Sigmoid colon (tissue), 4 donors: ENCODE measurements at regions not wholly inside any gene's neighbourhood (a gene's known extent, or its start where the extent isn't known, plus 50 kb on each side); places are given as distances from the start of the nearest gene placed in this dataset.

Experiments used
- CTCF ChIP-seq, 4 experiments: fragments of 450-650 bp in 3 of 4; fragments of 200-600 bp in 1 of 4; IDR thresholded peaks; one replicate each; pipeline ENCODE4 v1.5.1; 2016 to 2019; ENCODE audit warnings: antibody characterized with exemption in 4 of 4, mild to moderate bottlenecking in 3 of 4, moderate library complexity in 2 of 4
- EP300 ChIP-seq, 4 donors: sonication (generic); formaldehyde crosslinking; IDR thresholded peaks; one replicate each; pipeline ENCODE4 v1.6.1; 2017; ENCODE audit warnings: antibody characterized with exemption in 4 of 4
- POLR2A ChIP-seq, 2 donors: fragments of 450-650 bp; IDR thresholded peaks; one replicate each; pipeline ENCODE4 v1.6.1; 2016; ENCODE audit warnings: antibody characterized with exemption in 2 of 2, mild to moderate bottlenecking in 2 of 2, moderate library complexity in 2 of 2

DNA sequence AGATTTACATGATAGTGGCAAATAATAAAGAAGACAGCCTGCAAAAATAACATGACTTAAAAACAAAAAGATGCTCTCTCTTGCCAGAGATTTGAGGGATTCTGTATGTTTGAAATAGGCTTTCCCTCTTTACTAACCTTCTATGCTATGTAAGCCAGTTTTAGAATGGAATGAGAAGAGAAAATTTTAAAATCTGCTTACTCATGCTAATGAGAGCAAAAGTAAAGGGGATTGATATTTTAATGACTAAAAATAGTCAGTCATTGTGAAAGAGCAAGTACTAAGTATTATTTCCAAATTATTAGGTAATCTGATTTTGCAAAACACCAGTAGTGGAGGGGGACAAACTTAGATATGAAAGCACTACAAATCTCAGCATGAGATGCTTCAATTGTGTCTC, 563.3 kb upstream of the ADGRB3 start:
- TF ChIP-seq EP300 (IDR thresholded peaks at IDR 0.05) (no peak), CTCF (IDR thresholded peaks at IDR 0.05) (no peak), POLR2A (IDR thresholded peaks at IDR 0.05) (no peak)
